SU-DHL-6 (cell line): ENCODE measurements at regions not wholly inside any gene's neighbourhood (a gene's known extent, or its start where the extent isn't known, plus 50 kb on each side); places are given as distances from the start of the nearest gene placed in this dataset.

ENCODE experiments used
- H2AFZ ChIP-seq: fragments of 200-600 bp; sonication (generic); 2 replicates; pipeline ENCODE4 v1.6.1; 2014; ENCODE audit warnings: low read depth, mild to moderate bottlenecking, moderate library complexity, mixed read lengths, antibody characterized with exemption, low read length; ENCODE audit not compliant: severe bottlenecking
- H3F3A ChIP-seq: fragments of 200-600 bp; shearing (Covaris generic); 2 replicates; pipeline ENCODE4 v1.6.0; 2016; ENCODE audit warnings: antibody characterized with exemption, mild to moderate bottlenecking; ENCODE audit not compliant: insufficient read depth
- H3K27ac ChIP-seq: fragments of 200-600 bp; sonication (generic); 2 replicates; pipeline ENCODE4 v1.5.1; 2016; ENCODE audit warnings: low read depth, mild to moderate bottlenecking, low read length, moderate library complexity, mixed read lengths
- H3K27me3 ChIP-seq: fragments of 200-600 bp; sonication (generic), shearing (Covaris generic); 2 replicates; pipeline ENCODE4 v1.6.0; 2014; ENCODE audit warnings: mild to moderate bottlenecking, low read length
- H3K36me3 ChIP-seq: fragments of 200-600 bp; sonication (generic); 2 replicates; pipeline ENCODE4 v1.6.1; 2014; ENCODE audit warnings: mild to moderate bottlenecking, low read length, mixed read lengths
- H3K4me2 ChIP-seq: fragments of 300-600, 200-600 bp; shearing (Covaris generic), sonication (generic); 2 replicates; pipeline ENCODE4 v1.6.0; 2014; ENCODE audit warnings: low read length, low read depth, mild to moderate bottlenecking; ENCODE audit not compliant: poor library complexity, severe bottlenecking
- H3K4me3 ChIP-seq: fragments of 200-600 bp; sonication (generic); 2 replicates; pipeline ENCODE4 v1.5.1; 2014; ENCODE audit warnings: antibody characterized with exemption, low read length, mild to moderate bottlenecking, mixed read lengths; ENCODE audit not compliant: insufficient read depth, poor library complexity, severe bottlenecking
- H3K79me2 ChIP-seq: fragments of 200-600 bp; sonication (generic); 2 replicates; pipeline ENCODE4 v1.6.1; 2014; ENCODE audit warnings: mild to moderate bottlenecking, low read length, moderate library complexity; ENCODE audit not compliant: insufficient read depth
- H3K9ac ChIP-seq: fragments of 200-600 bp; sonication (generic); 2 replicates; pipeline ENCODE4 v1.7.0; 2014; ENCODE audit warnings: mild to moderate bottlenecking, low read length
- H3K9me2 ChIP-seq: fragments of 200-600 bp; sonication (generic); replicated peaks from 2 replicates; pipeline ENCODE4 v1.6.1; 2014; ENCODE audit warnings: low read length; ENCODE audit not compliant: insufficient read depth
- H3K9me3 ChIP-seq: fragments of 200-600 bp; sonication (generic); 2 replicates; pipeline ENCODE4 v1.6.1; 2014; ENCODE audit warnings: low read length, mixed read lengths; ENCODE audit not compliant: insufficient read depth
- H4K20me1 ChIP-seq: fragments of 200-600 bp; sonication (generic); 2 replicates; pipeline ENCODE4 v1.6.1; 2014; ENCODE audit warnings: low read depth, mild to moderate bottlenecking, antibody characterized with exemption, low read length, moderate library complexity, mixed read lengths
- EZH2phosphoT487 ChIP-seq: fragments of 200-600 bp; sonication (generic), shearing (Covaris generic); conservative IDR thresholded peaks from 2 replicates; pipeline ENCODE4 v1.6.1; 2018; ENCODE audit warnings: mild to moderate bottlenecking, antibody characterized with exemption, low read length, moderate library complexity, mixed read lengths
- TF ChIP-seq, protein P1 (sequence below): fragments of 200-600 bp; sonication (generic); IDR thresholded peaks from one replicate; pipeline ENCODE4 v1.5.1; 2017; ENCODE audit warnings: antibody characterized with exemption, mild to moderate bottlenecking, low read length, moderate library complexity; ENCODE audit not compliant: insufficient read depth, poor library complexity, severe bottlenecking

DNA sequence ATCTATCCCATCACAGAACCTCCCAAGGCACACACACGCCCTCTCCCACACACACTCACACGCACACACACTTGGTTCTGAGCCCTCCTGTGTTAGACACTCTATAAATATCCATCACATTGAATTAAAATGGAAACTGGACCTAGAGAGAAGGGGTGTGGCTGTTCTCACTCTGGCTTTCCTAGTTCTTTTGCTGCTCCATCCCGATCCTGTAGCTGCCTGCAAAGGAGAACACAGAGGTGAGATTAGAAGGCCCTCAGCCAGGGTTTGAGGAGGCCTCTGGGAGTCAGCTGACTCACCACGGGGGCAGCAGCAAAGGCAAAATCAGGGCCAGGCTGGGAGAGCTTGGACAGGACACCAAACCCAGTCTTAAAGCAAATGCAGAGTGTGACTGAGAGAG lies 192.3 kb upstream of the CADM1 start:
- no peak overlapping the region for H3K4me3 ChIP-seq
- H3K9me3 ChIP-seq, result no peaks in the 10 kb centered on the region
- H3K4me2 ChIP-seq, result no peak overlapping the region
- H4K20me1 ChIP-seq, result no peaks in the 10 kb centered on the region
- H3K9ac ChIP-seq, result no peak overlapping the region
- H3K36me3 ChIP-seq, result no peaks in the 10 kb centered on the region
- no peak for TF ChIP-seq EZH2phosphoT487
- TF ChIP-seq, protein P1, sequence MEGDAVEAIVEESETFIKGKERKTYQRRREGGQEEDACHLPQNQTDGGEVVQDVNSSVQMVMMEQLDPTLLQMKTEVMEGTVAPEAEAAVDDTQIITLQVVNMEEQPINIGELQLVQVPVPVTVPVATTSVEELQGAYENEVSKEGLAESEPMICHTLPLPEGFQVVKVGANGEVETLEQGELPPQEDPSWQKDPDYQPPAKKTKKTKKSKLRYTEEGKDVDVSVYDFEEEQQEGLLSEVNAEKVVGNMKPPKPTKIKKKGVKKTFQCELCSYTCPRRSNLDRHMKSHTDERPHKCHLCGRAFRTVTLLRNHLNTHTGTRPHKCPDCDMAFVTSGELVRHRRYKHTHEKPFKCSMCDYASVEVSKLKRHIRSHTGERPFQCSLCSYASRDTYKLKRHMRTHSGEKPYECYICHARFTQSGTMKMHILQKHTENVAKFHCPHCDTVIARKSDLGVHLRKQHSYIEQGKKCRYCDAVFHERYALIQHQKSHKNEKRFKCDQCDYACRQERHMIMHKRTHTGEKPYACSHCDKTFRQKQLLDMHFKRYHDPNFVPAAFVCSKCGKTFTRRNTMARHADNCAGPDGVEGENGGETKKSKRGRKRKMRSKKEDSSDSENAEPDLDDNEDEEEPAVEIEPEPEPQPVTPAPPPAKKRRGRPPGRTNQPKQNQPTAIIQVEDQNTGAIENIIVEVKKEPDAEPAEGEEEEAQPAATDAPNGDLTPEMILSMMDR, result no peak
- H2AFZ ChIP-seq, result no peak overlapping the region
- H3K9me2 ChIP-seq, result no peaks in the 10 kb centered on the region
- no peaks in the 10 kb centered on the region for H3F3A ChIP-seq
- no peak overlapping the region for H3K27ac ChIP-seq
- H3K27me3 ChIP-seq, result no peaks in the 10 kb centered on the region
- H3K79me2 ChIP-seq, result no peaks in the 10 kb centered on the region

DNA sequence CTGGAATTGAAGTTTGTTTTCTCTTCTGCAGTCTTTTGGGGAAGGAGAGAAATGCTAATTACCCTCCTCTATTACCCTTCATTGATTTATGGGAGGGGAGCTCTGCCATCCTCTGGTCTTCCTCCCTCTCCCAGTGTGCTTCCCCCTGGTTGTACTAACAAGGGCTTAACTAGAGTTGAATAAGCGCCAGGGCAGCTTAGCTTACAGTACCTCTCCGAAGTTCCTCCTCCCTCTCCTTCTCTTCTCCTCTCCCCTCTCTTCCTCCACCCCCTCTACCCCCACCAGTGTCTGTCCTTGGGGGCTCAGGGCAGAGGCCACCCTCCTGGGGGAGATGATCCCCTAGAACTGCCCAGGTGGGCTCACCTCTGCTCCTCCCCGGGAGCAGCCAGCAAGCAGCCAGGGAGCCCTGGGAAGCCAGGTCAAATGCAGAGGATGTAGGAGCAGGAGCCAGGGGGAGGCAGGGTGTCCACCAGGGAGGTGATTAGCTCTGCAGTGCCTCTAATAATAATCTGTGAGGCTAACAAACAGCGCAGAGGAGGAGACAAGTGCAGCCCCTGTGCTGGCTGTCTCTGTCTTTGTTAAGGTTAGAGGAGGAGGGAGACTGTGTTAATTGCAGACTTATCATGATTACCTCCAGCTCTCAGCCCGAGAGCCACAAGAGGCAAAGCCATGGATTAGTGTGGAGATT lies 191.6 kb upstream of the CADM1 start:
- Histone ChIP-seq H3K4me2 (no peak overlapping the region), H3K4me3 (no peak overlapping the region), H3F3A (no peaks in the 10 kb centered on the region)

DNA sequence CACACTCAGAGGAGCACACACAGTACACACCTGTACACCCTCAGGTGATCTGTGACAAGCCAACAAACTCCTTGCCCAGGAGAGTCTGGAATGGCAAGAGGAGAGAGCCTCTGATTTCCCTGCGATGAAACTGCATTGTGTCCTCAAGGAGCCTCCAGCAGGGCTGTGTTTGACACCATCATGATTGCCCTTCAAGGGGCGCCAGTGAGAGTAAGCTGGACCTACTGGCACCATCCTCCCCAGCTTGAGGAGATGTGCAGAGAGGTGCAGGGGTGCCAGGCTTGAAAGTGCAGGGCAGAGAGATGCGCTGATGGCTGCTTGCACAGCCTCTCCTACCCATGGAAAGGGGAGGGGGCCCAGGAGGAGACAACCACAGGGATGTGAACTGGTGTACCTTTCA lies 188.8 kb upstream of the CADM1 start:
- Histone ChIP-seq H3K4me3 (no peak overlapping the region), H3K9me2 (no peaks in the 10 kb centered on the region), H3F3A (no peaks in the 10 kb centered on the region), H3K4me2 (no peak overlapping the region), H4K20me1 (no peaks in the 10 kb centered on the region), H3K79me2 (no peaks in the 10 kb centered on the region), H3K9me3 (no peaks in the 10 kb centered on the region), H3K9ac (no peak overlapping the region), H2AFZ (no peak overlapping the region), H3K27me3 (0 out of 2 replicates have a peak, but pooled peaks cover 2% of the 10 kb centered on the region), H3K27ac (no peak overlapping the region), H3K36me3 (no peaks in the 10 kb centered on the region)
- TF ChIP-seq, protein P1, result no peak
- no peak for TF ChIP-seq EZH2phosphoT487

More for the DNA sequence above, 191.6 kb upstream of the CADM1 start:
- TF ChIP-seq, protein P1, result no peak
- TF ChIP-seq EZH2phosphoT487, result no peak
- H3K27ac ChIP-seq, result no peak overlapping the region
- no peaks in the 10 kb centered on the region for H3K27me3 ChIP-seq
- no peak overlapping the region for H3K9ac ChIP-seq
- no peaks in the 10 kb centered on the region for H3K36me3 ChIP-seq
- H3K9me2 ChIP-seq, result no peaks in the 10 kb centered on the region
- H2AFZ ChIP-seq, result no peak overlapping the region
- no peaks in the 10 kb centered on the region for H4K20me1 ChIP-seq
- H3K79me2 ChIP-seq, result no peaks in the 10 kb centered on the region
- no peaks in the 10 kb centered on the region for H3K9me3 ChIP-seq
